Prostate gland (tissue), 2 donors: ENCODE measurements at regions not wholly inside any gene's neighbourhood (a gene's known extent, or its start where the extent isn't known, plus 50 kb on each side); places are given as distances from the start of the nearest gene placed in this dataset.

Experiments
- DNase-seq: peaks from one replicate; pipeline ENCODE4 v3.0.0-alpha.2; 2019; ENCODE audit warnings: low spot score
- H3K27ac ChIP-seq, 2 donors: fragments of 200-600 bp; sonication (generic); 2 replicates each; pipeline ENCODE4 v1.5.1; 2017 to 2019
- H3K27me3 ChIP-seq: fragments of 200-600 bp; sonication (generic); replicated peaks from 2 replicates; pipeline ENCODE4 v1.5.1; 2019; ENCODE audit not compliant: insufficient read depth
- H3K36me3 ChIP-seq, 2 donors: fragments of 200-600 bp; sonication (generic); 1 replicate in 1 of 2; 2 replicates in 1 of 2; pipeline versions ENCODE4 v1.5.1 to v1.8.1; 2017 to 2019
- H3K4me1 ChIP-seq: fragments of 200-600 bp; sonication (generic); replicated peaks from 2 replicates; pipeline ENCODE4 v1.5.1; 2019
- H3K4me3 ChIP-seq, 2 donors: fragments of 200-600 bp; sonication (generic); 2 replicates each; pipeline ENCODE4 v1.5.1; 2017 to 2019
- H3K9me3 ChIP-seq: fragments of 200-600 bp; sonication (generic); 2 replicates; pipeline ENCODE4 v1.5.1; 2017
- CTCF ChIP-seq, 4 experiments: fragments of 200-600 bp in 2 of 4; fragments of 450-650 bp in 2 of 4; sonication (generic) in 2 of 4; IDR thresholded peaks; 1 replicate in 3 of 4; 2 replicates in 1 of 4; pipeline ENCODE4 v1.5.1; 2016 to 2019; ENCODE audit warnings: antibody characterized with exemption in 4 of 4, mild to moderate bottlenecking in 2 of 4, moderate library complexity in 2 of 4
- POLR2A ChIP-seq: fragments of 450-650 bp; IDR thresholded peaks from one replicate; pipeline ENCODE4 v1.6.1; 2016; ENCODE audit warnings: antibody characterized with exemption, mild to moderate bottlenecking
- POLR2AphosphoS5 ChIP-seq: sonication (generic); formaldehyde crosslinking; IDR thresholded peaks from one replicate; pipeline ENCODE4 v1.6.1; 2017; ENCODE audit warnings: antibody characterized with exemption
- WGBS: methylation state at CpG from one replicate; pipeline ENCODE4 v1.1.5; 2018; 5-methylcytosine and 5-hydroxymethylcytosine counted together
- intact Hi-C: fragments of 100-400 bp; cut with DNase I; formaldehyde crosslinking; loops from one replicate; pipeline ENCODE4 v1.14.2; 2022
- small RNA-seq, 2 donors: library from RNA; depleted of rRNA; stranded (forward); fragments of <200 nt; gene quantifications; one replicate each; pipeline ENCODE3, GENCODE V24; 2016

DNA sequence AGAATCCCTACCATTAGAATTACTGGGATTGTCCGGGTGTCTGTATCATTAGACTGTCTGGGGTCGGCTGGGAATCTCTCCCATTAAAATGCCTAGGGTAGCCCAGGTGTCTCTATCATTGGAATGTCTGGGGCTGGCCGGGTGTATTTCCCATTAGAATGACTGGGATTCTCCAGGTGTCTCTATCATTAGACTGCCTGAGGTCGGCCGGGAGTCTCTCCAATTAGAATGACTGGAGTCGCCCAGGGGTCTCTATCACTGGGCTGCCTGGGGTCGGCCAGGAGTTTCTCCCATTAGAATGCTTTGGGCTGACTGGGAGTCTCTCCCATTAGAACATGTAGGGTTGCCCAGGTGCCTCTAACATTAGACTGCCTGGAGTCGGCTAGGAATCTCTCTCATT, 1560.7 kb downstream of the UQCRFS1 start:
- Histone ChIP-seq H3K36me3 (no peaks in the 10 kb centered on the region), H3K4me3 (no peak overlapping the region), H3K4me1 (no peaks in the 10 kb centered on the region), H3K27me3 (no peaks in the 10 kb centered on the region), H3K9me3 (no peaks in the 10 kb centered on the region), H3K27ac (no peak overlapping the region)
- TF ChIP-seq POLR2A (no peak), CTCF (IDR thresholded peaks at IDR 0.05) (no peak), POLR2AphosphoS5 (no peak)
- intact Hi-C loops: no loop called here
- WGBS: 84% methylated on average over 8 of the region's 8 CpGs
- DNase-seq: no peak

DNA sequence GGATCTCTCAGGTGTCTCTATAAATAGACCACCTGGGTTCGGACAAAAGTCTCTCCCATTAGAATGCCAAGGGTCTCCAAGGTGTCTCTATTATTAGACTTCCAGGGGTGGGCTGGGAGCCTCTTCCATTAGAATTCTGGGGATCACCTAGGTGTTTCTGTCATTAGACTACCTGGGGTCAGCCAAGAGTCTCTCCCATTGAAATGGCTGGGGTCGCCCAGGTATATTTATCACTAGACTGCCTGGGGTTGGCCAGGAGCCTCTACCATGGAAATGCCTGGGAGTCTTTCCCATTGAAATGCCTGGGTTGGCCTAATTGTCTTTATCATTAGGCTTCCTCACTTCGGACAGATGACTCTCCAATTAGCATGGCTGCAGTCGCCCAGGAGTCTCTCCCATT, 1565.5 kb downstream of the UQCRFS1 start:
- intact Hi-C loops: no loop called here
- no peaks in the 10 kb centered on the region for H3K36me3 ChIP-seq
- no peak for DNase-seq
- H3K27ac ChIP-seq: no peak overlapping the region
- WGBS: 83% methylated on average over 4 of the region's 4 CpGs
- H3K27me3 ChIP-seq: no peaks in the 10 kb centered on the region
- no peaks in the 10 kb centered on the region for H3K4me1 ChIP-seq
- TF ChIP-seq POLR2A: no peak
- no peak for TF ChIP-seq POLR2AphosphoS5
- TF ChIP-seq CTCF (IDR thresholded peaks at IDR 0.05): no peak
- H3K4me3 ChIP-seq: no peak overlapping the region
- no peaks in the 10 kb centered on the region for H3K9me3 ChIP-seq

- Histone ChIP-seq H3K4me3 (no peak overlapping the region), H3K27me3 (no peaks in the 10 kb centered on the region), H3K36me3 (no peaks in the 10 kb centered on the region), H3K9me3 (no peaks in the 10 kb centered on the region), H3K4me1 (no peaks in the 10 kb centered on the region), H3K27ac (no peak overlapping the region)
- intact Hi-C loops: no loop called here
- no peak for TF ChIP-seq POLR2A
- TF ChIP-seq CTCF (IDR thresholded peaks at IDR 0.05): no peak
- no peak for TF ChIP-seq POLR2AphosphoS5
- DNase-seq: no peak
- WGBS: 91% methylated on average over 1 of the region's 1 CpG
These were observed 1577.5 kb downstream of the UQCRFS1 start for GRCh38 chr19:27635401-27635800.

DNA sequence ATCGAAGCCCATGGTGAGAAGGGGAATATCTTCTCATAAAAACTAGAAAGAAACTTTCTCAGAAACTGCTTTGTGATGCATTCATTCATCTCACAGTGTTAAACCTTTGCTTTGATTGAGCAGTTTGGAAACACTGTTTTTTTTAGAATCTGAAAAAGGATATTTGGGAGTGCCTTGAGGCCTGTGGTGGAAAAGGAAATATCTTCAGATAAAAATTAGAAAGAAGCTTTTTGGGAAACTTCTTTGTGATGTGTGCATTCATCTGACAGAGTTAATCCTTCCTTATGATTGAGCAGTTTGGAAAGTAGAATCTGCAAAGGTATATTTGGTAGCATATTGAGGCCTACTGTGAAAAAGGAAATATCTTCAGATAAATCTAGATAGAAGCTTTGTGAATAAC, 1594.9 kb downstream of the UQCRFS1 start:
- TF ChIP-seq CTCF (IDR thresholded peaks at IDR 0.05) (no peak), POLR2A (no peak), POLR2AphosphoS5 (no peak)
- Histone ChIP-seq H3K27ac (no peak overlapping the region), H3K4me1 (no peaks in the 10 kb centered on the region), H3K4me3 (no peak overlapping the region), H3K36me3 (no peaks in the 10 kb centered on the region), H3K27me3 (no peaks in the 10 kb centered on the region), H3K9me3 (no peaks in the 10 kb centered on the region)
- 35% methylated on average over 1 of the region's 1 CpG for WGBS
- intact Hi-C loops: no loop called here
- no peak for DNase-seq

DNA sequence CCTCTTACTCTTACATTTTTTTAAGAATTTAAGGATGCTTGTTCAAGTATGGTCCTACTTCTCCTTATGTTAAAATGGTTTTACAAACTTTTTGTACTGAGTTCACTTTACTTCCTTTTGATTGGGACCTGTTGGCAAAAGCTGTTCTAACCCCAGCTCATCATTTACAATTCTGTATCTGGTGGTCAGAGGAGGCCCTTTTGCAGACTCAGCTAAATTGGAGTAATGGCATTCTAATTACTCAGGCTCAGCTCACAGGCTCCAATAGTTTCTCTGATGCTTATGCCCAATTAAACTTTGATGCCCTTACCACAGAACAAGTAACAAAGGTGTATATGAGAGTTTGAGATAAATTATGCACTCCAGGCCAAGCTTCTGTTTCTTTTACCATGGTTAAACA, 1632.0 kb downstream of the UQCRFS1 start:
- no peak overlapping the region for H3K4me3 ChIP-seq
- H3K36me3 ChIP-seq: no peaks in the 10 kb centered on the region
- no peak for DNase-seq
- no peak overlapping the region for H3K27ac ChIP-seq
- H3K4me1 ChIP-seq: no peaks in the 10 kb centered on the region
- intact Hi-C loops: no loop called here
- H3K9me3 ChIP-seq: no peaks in the 10 kb centered on the region
- no peak for TF ChIP-seq CTCF (IDR thresholded peaks at IDR 0.05)
- no peak for TF ChIP-seq POLR2AphosphoS5
- no peak for TF ChIP-seq POLR2A
- no peaks in the 10 kb centered on the region for H3K27me3 ChIP-seq

Small RNA genes lying in the stretch of these regions (small RNA-seq; reads per million reads assigned to genes)
- 0 reads per million in 2 donors for gene AC006504.6
- 0 reads per million in 2 donors for gene RNA5SP470
